ENCODE measurements at regions not wholly inside any gene's neighbourhood (a gene's known extent, or its start where the extent isn't known, plus 50 kb on each side); places are given as distances from the start of the nearest gene placed in this dataset.

DNA sequence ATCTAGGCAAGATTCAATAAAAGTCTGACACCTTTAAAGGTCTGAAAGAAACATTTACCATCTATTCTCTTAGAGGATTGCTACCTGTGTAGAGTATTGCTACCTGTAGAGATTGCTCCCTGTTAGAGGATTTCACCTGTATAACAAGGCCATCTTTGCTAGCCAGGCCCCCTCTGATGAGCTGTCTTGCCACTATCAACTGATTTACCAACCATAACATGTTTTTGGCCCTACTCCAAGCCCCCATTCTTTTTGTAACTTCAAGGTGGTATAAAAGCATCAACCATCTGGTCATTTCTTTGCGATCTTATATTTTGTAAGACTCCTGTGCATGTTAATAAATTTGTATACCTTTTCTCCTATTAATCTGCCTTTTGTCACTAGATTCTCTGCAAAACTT is 424.7 kb upstream of the CAMK1G start:
- TF ChIP-seq POLR2AphosphoS5 (IDR thresholded peaks at IDR 0.05; ENCODE audit: low read depth, low read length) (no peak), REST (IDR thresholded peaks at IDR 0.05; ENCODE audit: insufficient read depth in 1 of 2, low read depth in 2 of 2, low read length in 1 of 2) (no peak), TCF7L2 (IDR thresholded peaks at IDR 0.05; ENCODE audit: low read depth, low read length) (no peak)
- TF ChIP-seq, protein P1, sequence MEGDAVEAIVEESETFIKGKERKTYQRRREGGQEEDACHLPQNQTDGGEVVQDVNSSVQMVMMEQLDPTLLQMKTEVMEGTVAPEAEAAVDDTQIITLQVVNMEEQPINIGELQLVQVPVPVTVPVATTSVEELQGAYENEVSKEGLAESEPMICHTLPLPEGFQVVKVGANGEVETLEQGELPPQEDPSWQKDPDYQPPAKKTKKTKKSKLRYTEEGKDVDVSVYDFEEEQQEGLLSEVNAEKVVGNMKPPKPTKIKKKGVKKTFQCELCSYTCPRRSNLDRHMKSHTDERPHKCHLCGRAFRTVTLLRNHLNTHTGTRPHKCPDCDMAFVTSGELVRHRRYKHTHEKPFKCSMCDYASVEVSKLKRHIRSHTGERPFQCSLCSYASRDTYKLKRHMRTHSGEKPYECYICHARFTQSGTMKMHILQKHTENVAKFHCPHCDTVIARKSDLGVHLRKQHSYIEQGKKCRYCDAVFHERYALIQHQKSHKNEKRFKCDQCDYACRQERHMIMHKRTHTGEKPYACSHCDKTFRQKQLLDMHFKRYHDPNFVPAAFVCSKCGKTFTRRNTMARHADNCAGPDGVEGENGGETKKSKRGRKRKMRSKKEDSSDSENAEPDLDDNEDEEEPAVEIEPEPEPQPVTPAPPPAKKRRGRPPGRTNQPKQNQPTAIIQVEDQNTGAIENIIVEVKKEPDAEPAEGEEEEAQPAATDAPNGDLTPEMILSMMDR (IDR thresholded peaks at IDR 0.05) = no peak
